ENCODE measurements at regions not wholly inside any gene's neighbourhood (a gene's known extent, or its start where the extent isn't known, plus 50 kb on each side); places are given as distances from the start of the nearest gene placed in this dataset.
"Not testable (repeated sequence)": the region's sequence is repeated elsewhere in the genome, so short reads cannot be mapped to it uniquely, and the experiment has no call there.

DNA sequence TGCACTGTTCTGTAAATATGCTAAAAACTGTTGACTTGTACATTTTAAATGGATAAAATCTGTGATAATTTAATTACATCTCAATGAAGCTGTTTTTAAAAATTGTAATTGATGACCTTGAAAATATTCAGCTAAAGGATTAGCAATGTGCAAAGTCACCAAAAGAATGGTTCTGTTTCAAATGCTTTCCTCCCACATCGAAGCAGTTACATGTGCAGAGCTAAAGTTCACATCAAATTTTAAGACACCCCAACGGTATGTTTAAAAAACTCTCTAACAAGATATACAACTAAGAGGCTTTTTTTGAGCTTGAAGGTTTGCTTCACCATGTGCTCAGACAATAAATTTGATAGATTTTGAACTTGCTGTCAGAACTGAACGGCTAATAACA is 114.6 kb upstream of the KRAS start:
- peak overlapping the region in 8 of 9 donors; percentile 5 to 82 (median 58) for H3K27ac Mint-ChIP-seq
- CTCF ChIA-PET: interaction anchor here (0.8 to 1.0 kb wide), 2 partner anchors 116 to 124 kb away, joined by 3 read pairs; no protein-coding TSS in a partner anchor
- H3K27ac ChIP-seq (ENCODE audit: low read depth, low read length): no peak overlapping the region

DNA sequence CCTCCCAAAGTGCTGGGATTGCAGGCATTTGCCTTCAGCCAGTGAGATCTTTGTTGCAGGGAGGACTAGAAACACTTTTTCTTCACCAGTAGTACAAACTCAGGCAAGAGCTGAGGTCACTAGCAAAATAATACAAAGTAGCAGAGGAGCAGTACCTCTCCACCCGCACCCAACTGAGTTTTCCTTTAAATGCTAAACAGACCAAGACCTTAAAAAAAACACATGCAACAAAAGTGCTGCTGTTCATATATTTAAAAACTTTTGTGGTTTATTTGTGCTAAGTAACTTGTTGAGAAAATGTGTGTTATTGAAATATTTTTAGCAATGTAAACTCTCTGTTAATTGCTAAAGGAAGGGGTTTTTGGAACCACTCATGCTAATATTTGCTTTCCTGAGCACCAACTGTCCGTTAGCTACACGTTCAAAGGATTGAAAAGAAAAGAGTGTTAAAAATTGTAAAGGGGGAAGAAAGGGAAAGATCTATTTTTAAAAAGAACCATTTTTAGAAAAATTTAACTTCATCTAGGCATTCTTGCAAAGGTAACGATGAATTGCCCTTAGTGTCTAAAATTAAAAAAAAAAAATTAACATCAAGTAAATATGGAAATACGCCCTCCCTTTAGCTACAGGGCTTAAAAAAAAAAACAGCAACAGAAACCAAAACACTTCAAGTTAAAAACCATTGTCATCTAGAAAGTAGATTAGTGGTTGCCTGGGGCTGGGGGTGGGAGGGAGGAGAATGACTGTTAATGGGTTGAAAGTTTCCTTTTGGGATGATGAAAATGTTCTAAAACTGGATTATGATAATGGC is 114.0 kb upstream of the KRAS start:
- ATAC-seq (peak; percentile 55), DNase-seq (peak in 2 of 9 donors; percentile 22 to 27)
- Mint-ChIP-seq H3K36me3 (peaks cover 0 to 5% (median 3%) of the 10 kb centered on the region in 5 donors), H3K27me3 (peaks cover 0 to 4% (median 0%) of the 10 kb centered on the region in 5 donors), H3K27ac (peak overlapping the region; percentile 5 to 82 (median 61)), H3K4me1 (peaks cover 0 to 18% (median 15%) of the 10 kb centered on the region in 7 donors), H3K9me3 (no peaks in the 10 kb centered on the region), H3K4me3 (peak overlapping the region; percentile 0 to 83 (median 64))
- intact Hi-C loops (cut with micrococcal nuclease): loop anchor here (1.0 to 2.0 kb wide), 3 partner anchors 13 to 114 kb away; partner anchors contain the start of gene KRAS (in 1 of the 2)
- Histone ChIP-seq H3K27ac (ENCODE audit: low read depth, low read length) (no peak overlapping the region), H3K4me1 (ENCODE audit: control insufficient read depth in 2 of 2, insufficient read depth in 2 of 2, low read length in 2 of 2) (peaks cover 0 to 8% of the 10 kb centered on the region in 2 donors), H3K9me3 (ENCODE audit: control insufficient read depth in 2 of 3, low read length in 3 of 3) (no peaks in the 10 kb centered on the region), H3K4me3 (ENCODE audit: low read length) (no peak overlapping the region), H3K27me3 (ENCODE audit: control insufficient read depth in 2 of 2, insufficient read depth in 2 of 2, low read length in 2 of 2) (no peaks in the 10 kb centered on the region), H3K36me3 (ENCODE audit: control insufficient read depth in 2 of 3, insufficient read depth in 3 of 3, low read length in 3 of 3) (no peaks in the 10 kb centered on the region)
- ChIA-PET CTCF (no interaction called here), POLR2A (interaction anchor here (0.8 to 5.1 kb wide), 6 partner anchors 12 to 127 kb away, joined by 3 to 56 read pairs (median 4); partner anchors contain the start of gene KRAS)

More for the DNA sequence above, 114.6 kb upstream of the KRAS start:
- ATAC-seq: no peak
- peaks cover 0 to 5% (median 3%) of the 10 kb centered on the region in 5 donors for H3K36me3 Mint-ChIP-seq
- H3K9me3 ChIP-seq (ENCODE audit: control insufficient read depth in 2 of 3, low read length in 3 of 3): no peaks in the 10 kb centered on the region
- no peaks in the 10 kb centered on the region for H3K27me3 ChIP-seq (ENCODE audit: control insufficient read depth in 2 of 2, insufficient read depth in 2 of 2, low read length in 2 of 2)
- peaks cover 0 to 8% of the 10 kb centered on the region in 2 donors for H3K4me1 ChIP-seq (ENCODE audit: control insufficient read depth in 2 of 2, insufficient read depth in 2 of 2, low read length in 2 of 2)
- peak overlapping the region in 9 of 10 donors; percentile 0 to 83 (median 61) for H3K4me3 Mint-ChIP-seq
- H3K9me3 Mint-ChIP-seq: no peaks in the 10 kb centered on the region
- H3K4me1 Mint-ChIP-seq: peaks cover 0 to 22% (median 15%) of the 10 kb centered on the region in 7 donors
- no peak overlapping the region for H3K4me3 ChIP-seq (ENCODE audit: low read length)
- no peaks in the 10 kb centered on the region for H3K36me3 ChIP-seq (ENCODE audit: control insufficient read depth in 2 of 3, insufficient read depth in 3 of 3, low read length in 3 of 3)
- no peak for DNase-seq
- POLR2A ChIA-PET: interaction anchor here (0.8 to 5.1 kb wide), 8 partner anchors 8 to 128 kb away, joined by 3 to 56 read pairs (median 4); partner anchors contain the start of gene KRAS
- intact Hi-C loops (cut with micrococcal nuclease): loop anchor here (1.0 to 2.0 kb wide), 3 partner anchors 12 to 115 kb away; partner anchors contain the start of gene KRAS (in 1 of the 2)
- H3K27me3 Mint-ChIP-seq: peaks cover 0 to 4% (median 0%) of the 10 kb centered on the region in 5 donors

DNA sequence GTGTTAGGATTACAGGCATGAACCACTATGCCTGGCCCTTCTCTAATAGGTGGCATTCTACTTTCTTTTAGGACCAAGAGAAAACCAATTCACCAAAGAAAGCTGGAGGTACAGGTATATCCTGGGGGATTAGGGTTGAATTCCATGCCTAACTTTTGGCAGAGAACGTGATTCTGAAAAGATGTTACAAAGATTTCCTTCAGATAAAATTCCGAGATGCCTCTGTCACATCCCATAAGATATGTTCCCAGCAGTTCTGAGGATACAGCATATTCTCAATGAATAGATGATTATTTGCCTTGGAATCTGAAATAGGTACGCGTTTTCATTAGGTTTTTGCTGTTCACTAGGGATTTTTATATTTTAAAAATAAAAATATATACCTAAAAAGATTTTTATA is 111.9 kb upstream of the KRAS start:
- Histone ChIP-seq H3K4me1 (ENCODE audit: control insufficient read depth in 2 of 2, insufficient read depth in 2 of 2, low read length in 2 of 2) (peaks cover 0 to 8% of the 10 kb centered on the region in 2 donors), H3K36me3 (ENCODE audit: control insufficient read depth in 2 of 3, insufficient read depth in 3 of 3, low read length in 3 of 3) (no peaks in the 10 kb centered on the region), H3K27ac (ENCODE audit: low read depth, low read length) (no peak overlapping the region), H3K9me3 (ENCODE audit: control insufficient read depth in 2 of 3, low read length in 3 of 3) (no peaks in the 10 kb centered on the region), H3K27me3 (ENCODE audit: control insufficient read depth in 2 of 2, insufficient read depth in 2 of 2, low read length in 2 of 2) (no peaks in the 10 kb centered on the region), H3K4me3 (ENCODE audit: low read length) (no peak overlapping the region)
- peaks cover 0 to 18% (median 15%) of the 10 kb centered on the region in 7 donors for H3K4me1 Mint-ChIP-seq
- peaks cover 0 to 4% (median 0%) of the 10 kb centered on the region in 5 donors for H3K27me3 Mint-ChIP-seq
- no peak overlapping the region for H3K27ac Mint-ChIP-seq
- ChIA-PET CTCF (no interaction called here), POLR2A (interaction anchor here (1.0 kb wide), 1 partner anchor 15 kb away, joined by 3 read pairs; no protein-coding TSS in a partner anchor)
- intact Hi-C loops (cut with micrococcal nuclease): no loop called here
- no peaks in the 10 kb centered on the region for H3K9me3 Mint-ChIP-seq
- no peak overlapping the region for H3K4me3 Mint-ChIP-seq
- H3K36me3 Mint-ChIP-seq: peaks cover 0 to 5% (median 3%) of the 10 kb centered on the region in 5 donors
- DNase-seq (no peak), ATAC-seq (no peak)

DNA sequence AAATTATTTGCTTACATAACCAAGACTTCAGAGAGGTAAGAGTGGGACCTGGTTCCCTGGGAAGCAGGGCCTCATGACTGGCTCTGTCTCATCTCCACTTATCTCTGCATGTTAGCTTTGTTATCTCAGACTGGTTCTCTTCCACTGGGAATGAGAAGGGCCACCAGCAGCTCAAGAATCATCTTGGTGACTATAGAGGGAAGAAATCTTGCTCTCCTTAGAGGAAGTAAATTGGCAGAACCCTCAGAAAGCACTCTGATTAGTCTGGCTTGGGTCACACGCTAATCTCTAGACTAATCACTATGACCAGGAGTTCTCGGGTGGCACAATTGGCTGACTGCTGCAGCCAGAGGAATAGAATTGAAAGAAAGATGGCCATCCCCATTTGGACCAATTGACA is 110.8 kb upstream of the KRAS start:
- no peak for ATAC-seq
- Mint-ChIP-seq H3K9me3 (no peaks in the 10 kb centered on the region), H3K27ac (peak overlapping the region in 1 of 9 donors; percentile 6), H3K4me3 (peak overlapping the region in 1 of 10 donors; percentile 24), H3K27me3 (peaks cover 0 to 4% (median 0%) of the 10 kb centered on the region in 5 donors), H3K36me3 (peaks cover 0 to 5% (median 3%) of the 10 kb centered on the region in 5 donors), H3K4me1 (peaks cover 0 to 18% (median 15%) of the 10 kb centered on the region in 7 donors)
- Histone ChIP-seq H3K36me3 (ENCODE audit: control insufficient read depth in 2 of 3, insufficient read depth in 3 of 3, low read length in 3 of 3) (no peaks in the 10 kb centered on the region), H3K9me3 (ENCODE audit: control insufficient read depth in 2 of 3, low read length in 3 of 3) (no peaks in the 10 kb centered on the region), H3K4me1 (ENCODE audit: control insufficient read depth in 2 of 2, insufficient read depth in 2 of 2, low read length in 2 of 2) (peaks cover 0 to 8% of the 10 kb centered on the region in 2 donors), H3K27ac (ENCODE audit: low read depth, low read length) (no peak overlapping the region), H3K4me3 (ENCODE audit: low read length) (no peak overlapping the region), H3K27me3 (ENCODE audit: control insufficient read depth in 2 of 2, insufficient read depth in 2 of 2, low read length in 2 of 2) (no peaks in the 10 kb centered on the region)
- intact Hi-C loops (cut with micrococcal nuclease): no loop called here
- DNase-seq: no peak
- CTCF ChIA-PET: interaction anchor here (0.7 kb wide), 1 partner anchor 14 kb away, joined by 3 read pairs; no protein-coding TSS in a partner anchor
- POLR2A ChIA-PET: interaction anchor here (0.7 kb wide), 1 partner anchor 16 kb away, joined by 3 read pairs; no protein-coding TSS in a partner anchor

DNA sequence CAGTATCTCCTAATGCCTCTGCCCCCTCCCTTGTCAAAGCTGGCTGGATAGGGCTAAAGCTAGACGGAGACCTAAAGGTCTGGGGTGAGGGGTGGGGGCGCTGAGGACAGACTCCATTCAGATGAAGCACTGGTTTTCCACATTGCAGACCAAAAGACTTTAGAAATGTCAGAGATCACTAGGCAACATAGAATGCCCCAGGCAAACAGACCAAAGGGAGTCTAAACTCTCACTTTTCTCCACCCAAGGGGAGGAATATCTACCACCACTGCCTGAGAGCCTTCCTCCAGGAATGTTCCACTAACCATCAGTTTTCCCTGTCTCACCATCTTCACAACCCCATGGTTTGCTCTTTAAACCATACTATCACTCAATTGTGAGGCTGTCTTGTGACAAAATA is 106.9 kb upstream of the KRAS start:
- intact Hi-C loops (cut with micrococcal nuclease): no loop called here
- Histone ChIP-seq H3K9me3 (ENCODE audit: control insufficient read depth in 2 of 3, low read length in 3 of 3) (no peaks in the 10 kb centered on the region), H3K4me3 (ENCODE audit: low read length) (no peak overlapping the region), H3K27me3 (ENCODE audit: control insufficient read depth in 2 of 2, insufficient read depth in 2 of 2, low read length in 2 of 2) (no peaks in the 10 kb centered on the region), H3K4me1 (ENCODE audit: control insufficient read depth in 2 of 2, insufficient read depth in 2 of 2, low read length in 2 of 2) (no peaks in the 10 kb centered on the region), H3K36me3 (ENCODE audit: control insufficient read depth in 2 of 3, insufficient read depth in 3 of 3, low read length in 3 of 3) (no peaks in the 10 kb centered on the region), H3K27ac (ENCODE audit: low read depth, low read length) (no peak overlapping the region)
- Mint-ChIP-seq H3K27me3 (peaks cover 0 to 14% (median 0%) of the 10 kb centered on the region in 5 donors), H3K4me1 (peaks cover 0 to 4% (median 0%) of the 10 kb centered on the region in 7 donors), H3K27ac (peak overlapping the region in 4 of 9 donors; percentile 10 to 61 (median 18)), H3K36me3 (peaks cover 0 to 5% (median 3%) of the 10 kb centered on the region in 5 donors), H3K4me3 (no peak overlapping the region), H3K9me3 (peaks cover 0 to 5% (median 0%) of the 10 kb centered on the region in 11 donors)
- POLR2A ChIA-PET: interaction anchor here (1.0 kb wide), 1 partner anchor 8 kb away, joined by 3 read pairs; no protein-coding TSS in a partner anchor
- DNase-seq: no peak
- CTCF ChIA-PET: no interaction called here
- no peak for ATAC-seq

DNA sequence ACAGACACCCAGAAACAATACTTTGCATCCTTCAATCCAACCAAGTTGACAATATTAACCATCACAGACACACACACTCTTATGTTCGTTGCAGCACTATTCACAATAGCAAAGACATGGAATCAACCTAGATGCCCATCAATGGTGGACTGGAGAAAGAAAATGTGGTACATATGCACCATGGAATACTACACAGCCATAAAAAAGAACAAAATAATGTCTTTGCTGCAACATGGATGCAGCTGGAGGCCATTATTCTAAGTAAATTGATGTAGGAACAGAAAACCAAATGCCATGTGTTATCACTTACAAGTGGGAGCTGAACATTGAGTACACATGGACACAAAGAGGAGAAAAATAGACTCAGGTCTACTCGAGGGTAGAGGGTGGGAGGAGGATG is 102.2 kb upstream of the KRAS start:
- H3K4me1 Mint-ChIP-seq; H3K4me3 Mint-ChIP-seq; H3K9me3 Mint-ChIP-seq; H3K4me3 ChIP-seq (ENCODE audit: low read length); H3K27ac Mint-ChIP-seq; ATAC-seq; DNase-seq; H3K36me3 ChIP-seq (ENCODE audit: control insufficient read depth in 2 of 3, insufficient read depth in 3 of 3, low read length in 3 of 3); H3K4me1 ChIP-seq (ENCODE audit: control insufficient read depth in 2 of 2, insufficient read depth in 2 of 2, low read length in 2 of 2); H3K9me3 ChIP-seq (ENCODE audit: control insufficient read depth in 2 of 3, low read length in 3 of 3); H3K27ac ChIP-seq (ENCODE audit: low read depth, low read length); H3K36me3 Mint-ChIP-seq; CTCF ChIA-PET; intact Hi-C loops (cut with micrococcal nuclease); H3K27me3 ChIP-seq (ENCODE audit: control insufficient read depth in 2 of 2, insufficient read depth in 2 of 2, low read length in 2 of 2): not testable (repeated sequence)
- H3K27me3 Mint-ChIP-seq: peaks cover 0 to 16% (median 0%) of the 10 kb centered on the region in 5 donors
- POLR2A ChIA-PET: interaction anchor here (0.7 to 1.2 kb wide), 2 partner anchors 25 to 35 kb away, joined by 3 to 5 read pairs; no protein-coding TSS in a partner anchor
